HepG2 (cell line): ENCODE measurements at regions not wholly inside any gene's neighbourhood (a gene's known extent, or its start where the extent isn't known, plus 50 kb on each side); places are given as distances from the start of the nearest gene placed in this dataset.

ENCODE experiments used
- ATAC-seq: fragments of 200-7000 bp; cut with Tn5 transposase; 3 replicates; pipeline ENCODE4 v1.9.1; 2020; ENCODE audit warnings: mild to moderate bottlenecking, moderate library complexity
- BruUV-seq: library from RNA; stranded (reverse); fragments of 400-500 nt; replicated peaks from 2 replicates; lab custom pipeline; 2021; lab: Mats Ljungman, UMichigan
- CTCF ChIA-PET: fragments of 300-600 bp; formaldehyde crosslinking; extraction: SDS; loops from one replicate; lab custom pipeline; 2021; ENCODE audit warnings: low total read pairs, inconsistent platforms, low intra/inter-chr PET ratio; lab: Yijun Ruan, JAX
- POLR2A ChIA-PET: fragments of 350-600 bp; sonication (Branson Sonifier 250); formaldehyde crosslinking; loops from one replicate; lab custom pipeline; 2020; ENCODE audit warnings: antibody characterized with exemption, inconsistent platforms; lab: Yijun Ruan, JAX
- DNase-seq: peaks from one replicate; pipeline ENCODE4 v3.0.0-alpha.2; 2015; ENCODE audit warnings: low spot score
- FAIRE-seq: peaks from 3 replicates; lab custom pipeline; 2011; peaks lifted over from hg19 to GRCh38; lab: Jason Lieb, UNC
- H2AFZ ChIP-seq: one replicate; pipeline ENCODE4 v1.6.1; 2011; ENCODE audit warnings: low read length, inconsistent platforms
- H3K27ac ChIP-seq: fragments of 300-600 bp; 3 replicates; pipeline ENCODE4 v1.8.0; 2011; ENCODE audit warnings: mixed run types, mild to moderate bottlenecking, mixed read lengths, low read length, inconsistent platforms; ENCODE audit not compliant: insufficient read depth; ENCODE audit errors: extremely low read length
- H3K27me3 ChIP-seq, 2 experiments: fragments of 200-600 bp in 1 of 2; 2 replicates in 1 of 2; 3 replicates in 1 of 2; pipeline versions ENCODE4 v1.6.0 to v1.8.0; 2011; ENCODE audit warnings: low read length in 2 of 2, mild to moderate bottlenecking in 2 of 2, moderate library complexity in 2 of 2, inconsistent platforms in 1 of 2; ENCODE audit not compliant: insufficient read depth in 2 of 2, control insufficient read depth in 1 of 2
- H3K36me3 ChIP-seq, 2 experiments: fragments of 200-600 bp in 1 of 2; replicated peaks in 1 of 2; 2 replicates in 1 of 2; 3 replicates in 1 of 2; pipeline versions ENCODE4 v1.5.1 to v1.8.0; 2011; ENCODE audit warnings: low read length in 2 of 2, inconsistent platforms in 1 of 2; ENCODE audit not compliant: insufficient read depth in 2 of 2, control insufficient read depth in 1 of 2
- H3K4me1 ChIP-seq: 2 replicates; pipeline ENCODE4 v1.5.1; 2012; ENCODE audit warnings: low read length, inconsistent platforms; ENCODE audit not compliant: insufficient read depth
- H3K4me2 ChIP-seq: 2 replicates; pipeline ENCODE4 v1.6.0; 2011; ENCODE audit warnings: low read depth, low read length, inconsistent platforms
- H3K4me3 ChIP-seq, 3 experiments: fragments of 200-600 bp in 1 of 3; sonication (generic), shearing (Covaris generic) in 1 of 3; replicated peaks in 1 of 3; 2 replicates each; pipeline ENCODE4 v1.5.1; 2011 to 2016; ENCODE audit warnings: low read length in 3 of 3, inconsistent platforms in 2 of 3, low read depth in 2 of 3, mild to moderate bottlenecking in 2 of 3, control low read depth in 1 of 3, mixed read lengths in 1 of 3; ENCODE audit not compliant: insufficient read depth in 1 of 3
- H3K79me2 ChIP-seq: one replicate; pipeline ENCODE4 v1.6.1; 2011; ENCODE audit warnings: low read length, inconsistent platforms; ENCODE audit not compliant: insufficient read depth
- H3K9ac ChIP-seq: 2 replicates; pipeline ENCODE4 v1.6.0; 2011; ENCODE audit warnings: mild to moderate bottlenecking, low read depth, low read length, inconsistent platforms; ENCODE audit not compliant: insufficient read depth
- H3K9me3 ChIP-seq: 2 replicates; pipeline ENCODE4 v1.5.1; 2012; ENCODE audit warnings: mild to moderate bottlenecking, low read length
- H4K20me1 ChIP-seq: 2 replicates; pipeline ENCODE4 v1.6.0; 2011; ENCODE audit warnings: inconsistent platforms, mild to moderate bottlenecking, low read length, moderate library complexity; ENCODE audit not compliant: insufficient read depth
- ARID5B ChIP-seq: IDR thresholded peaks from 2 replicates; pipeline ENCODE4 v1.4.0; 2020; ENCODE audit warnings: mild to moderate bottlenecking, missing genetic modification reagents
- BRCA1 ChIP-seq: sonication (generic); formaldehyde crosslinking; IDR thresholded peaks from 2 replicates; pipeline ENCODE4 v1.4.0; 2020; ENCODE audit warnings: missing genetic modification reagents
- MTA3 ChIP-seq: sonication (generic); formaldehyde crosslinking; IDR thresholded peaks from 2 replicates; pipeline ENCODE4 v1.4.0; 2020; ENCODE audit warnings: missing genetic modification reagents
- SNAPC2 ChIP-seq: sonication (generic); formaldehyde crosslinking; IDR thresholded peaks from 2 replicates; pipeline ENCODE4 v1.8.1; 2022; ENCODE audit warnings: mild to moderate bottlenecking, missing genetic modification reagents
- THRA ChIP-seq: sonication (generic); formaldehyde crosslinking; IDR thresholded peaks from 2 replicates; pipeline ENCODE4 v1.4.0; 2020; ENCODE audit warnings: missing genetic modification reagents, borderline replicate concordance
- TMF1 ChIP-seq: sonication (generic); formaldehyde crosslinking; IDR thresholded peaks from 2 replicates; pipeline ENCODE4 v1.8.1; 2022; ENCODE audit warnings: low read depth, missing genetic modification reagents
- YEATS4 ChIP-seq: sonication (generic); formaldehyde crosslinking; IDR thresholded peaks from 2 replicates; pipeline ENCODE4 v1.4.0; 2020; ENCODE audit warnings: missing genetic modification reagents, borderline replicate concordance
- ZBTB37 ChIP-seq: sonication (generic); formaldehyde crosslinking; IDR thresholded peaks from 2 replicates; pipeline ENCODE4 v1.4.0; 2020; ENCODE audit warnings: mild to moderate bottlenecking, missing genetic modification reagents
- ZMYM3 ChIP-seq: sonication (generic); formaldehyde crosslinking; IDR thresholded peaks from 2 replicates; pipeline ENCODE4 v1.5.1; 2020; ENCODE audit warnings: mild to moderate bottlenecking, missing genetic modification reagents
- ZNF280D ChIP-seq: sonication (generic); formaldehyde crosslinking; IDR thresholded peaks from 2 replicates; pipeline ENCODE4 v1.5.1; 2020; ENCODE audit warnings: mild to moderate bottlenecking, missing genetic modification reagents
- ZNF501 ChIP-seq: sonication (generic); formaldehyde crosslinking; IDR thresholded peaks from 2 replicates; pipeline ENCODE4 v1.5.1; 2020; ENCODE audit warnings: mild to moderate bottlenecking, moderate library complexity, missing genetic modification reagents
- ZNF576 ChIP-seq: sonication (generic); formaldehyde crosslinking; IDR thresholded peaks from 2 replicates; pipeline ENCODE4 v1.4.0; 2020; ENCODE audit warnings: mild to moderate bottlenecking, missing genetic modification reagents
- ZNF589 ChIP-seq: sonication (generic); formaldehyde crosslinking; conservative IDR thresholded peaks from 2 replicates; pipeline ENCODE4 v1.8.0; 2022; ENCODE audit warnings: mild to moderate bottlenecking, moderate library complexity, missing genetic modification reagents
- ZSCAN20 ChIP-seq: sonication (generic); formaldehyde crosslinking; IDR thresholded peaks from 2 replicates; pipeline ENCODE4 v1.4.0; 2020; ENCODE audit warnings: missing genetic modification reagents, mild to moderate bottlenecking, borderline replicate concordance
- WGBS: methylation state at CpG from one replicate; pipeline ENCODE4 v1.1.6; 2017; ENCODE audit warnings: low lambda C conversion rate; 5-methylcytosine and 5-hydroxymethylcytosine counted together
- in situ Hi-C: cut with HindIII; loops from 2 replicates; pipeline ENCODE4 v1.10.0; 2017; ENCODE audit warnings: low pct_unique_long_range_greater_than_20kb; ENCODE audit not compliant: extremely low pct_ligation_motif_present
- intact Hi-C: fragments of 100-400 bp; cut with micrococcal nuclease; formaldehyde crosslinking; loops from one replicate; pipeline ENCODE4 v1.10.0; 2022; ENCODE audit not compliant: unreplicated experiment

GRCh38 chr7:42756841-42757240 is 155.0 kb downstream of the C7orf25 start:
- intact Hi-C loops = no loop called here
- no peaks in the 10 kb centered on the region for H4K20me1 ChIP-seq
- no peaks in the 10 kb centered on the region for H3K27me3 ChIP-seq
- no peak overlapping the region for H2AFZ ChIP-seq
- no peaks in the 10 kb centered on the region for H3K36me3 ChIP-seq
- no peak overlapping the region for H3K4me2 ChIP-seq
- ChIA-PET POLR2A (no interaction called here), CTCF (no interaction called here)
- H3K4me3 ChIP-seq = no peak overlapping the region
- H3K79me2 ChIP-seq = no peaks in the 10 kb centered on the region
- BruUV-seq = no TSS peak
- no peak overlapping the region for H3K9ac ChIP-seq
- no peak for ATAC-seq
- no peak overlapping the region for H3K27ac ChIP-seq
- WGBS = 6% methylated on average over 5 of the region's 5 CpGs
- in situ Hi-C loops = no loop called here
- no peak for FAIRE-seq
- no peak for DNase-seq
- no peaks in the 10 kb centered on the region for H3K4me1 ChIP-seq
- H3K9me3 ChIP-seq = no peaks in the 10 kb centered on the region
- no peak for TF ChIP-seq ZSCAN20 (CRISPR knock-in tag)
- TF ChIP-seq ZNF576 (CRISPR knock-in tag) = no peak
- no peak for TF ChIP-seq TMF1 (CRISPR knock-in tag)
- TF ChIP-seq ZNF589 (CRISPR knock-in tag) = no peak
- TF ChIP-seq MTA3 = no peak
- no peak for TF ChIP-seq THRA (CRISPR knock-in tag)
- no peak for TF ChIP-seq ZNF280D (CRISPR knock-in tag)
- TF ChIP-seq ARID5B (CRISPR knock-in tag) = no peak
- no peak for TF ChIP-seq BRCA1 (CRISPR knock-in tag)
- TF ChIP-seq SNAPC2 = no peak
- no peak for TF ChIP-seq YEATS4
- no peak for TF ChIP-seq ZNF501 (CRISPR knock-in tag)
- no peak for TF ChIP-seq ZBTB37 (CRISPR knock-in tag)
- TF ChIP-seq ZMYM3 = no peak
